HG03575 (cell line): ENCODE measurements at regions not wholly inside any gene's neighbourhood (a gene's known extent, or its start where the extent isn't known, plus 50 kb on each side); places are given as distances from the start of the nearest gene placed in this dataset.

Experiments
- ATAC-seq: cut with Tn5 transposase; IDR thresholded peaks from one replicate; pipeline ENCODE4 v1.9.1; 2021; ENCODE audit not compliant: unreplicated experiment, insufficient number of reproducible peaks, low FRiP score; ENCODE audit errors: extremely low read depth

DNA sequence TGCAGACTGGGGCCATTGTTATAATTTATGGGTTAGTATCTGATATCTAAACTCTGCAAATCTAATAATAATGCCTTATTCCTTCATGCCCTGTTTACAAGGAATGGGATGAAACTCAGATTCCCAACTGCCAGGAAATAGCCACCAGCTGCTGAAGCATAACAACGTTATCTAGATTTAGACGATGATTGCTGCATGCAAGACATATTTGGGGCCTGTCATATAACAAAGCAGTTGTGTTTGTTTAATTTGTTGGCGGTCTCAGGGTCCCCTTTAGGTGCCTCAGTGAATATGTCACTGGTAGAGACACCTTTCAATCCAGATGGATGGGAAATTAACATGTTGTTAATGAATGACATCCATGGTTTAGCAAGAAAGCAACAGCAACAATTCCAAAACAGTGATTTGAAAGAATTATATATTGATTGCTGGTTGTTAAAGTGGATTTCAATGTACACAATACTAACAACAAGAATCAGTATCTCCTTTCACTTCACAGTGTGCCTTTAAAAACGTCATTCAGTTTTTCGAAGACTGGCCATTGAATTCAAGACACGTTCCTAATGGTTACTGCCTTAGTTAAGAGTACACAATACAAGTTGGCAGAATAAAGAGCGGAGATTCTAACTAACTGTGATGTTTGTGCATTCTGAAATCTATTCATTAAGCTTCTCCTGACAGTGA is 860.6 kb upstream of the CELF2 start:
- ATAC-seq = no peak

GRCh38 chr10:10160821-10161312 is 856.8 kb upstream of the CELF2 start:
- ATAC-seq = no peak

DNA sequence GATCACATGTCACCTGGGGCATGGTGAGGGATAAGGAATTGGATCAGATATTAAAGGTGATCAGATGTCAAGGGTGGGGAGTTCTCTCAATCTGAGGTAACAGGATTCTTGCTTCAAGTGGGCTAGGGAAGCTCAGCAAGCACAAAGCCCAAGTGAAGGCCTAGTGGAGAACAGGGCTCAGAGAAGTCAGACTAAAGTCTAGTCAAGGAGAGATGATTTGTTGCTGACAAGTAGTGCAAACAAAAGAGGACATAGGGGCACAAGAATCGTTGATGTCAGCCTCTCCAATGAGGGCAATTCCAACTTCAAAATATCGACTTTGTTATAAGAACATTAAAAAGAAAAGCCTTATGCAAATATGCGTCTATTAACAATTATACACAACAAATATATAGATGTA is 852.8 kb upstream of the CELF2 start:
- ATAC-seq = no peak

- ATAC-seq = no peak
These were observed 852.3 kb upstream of the CELF2 start for GRCh38 chr10:10165415-10165814.

DNA sequence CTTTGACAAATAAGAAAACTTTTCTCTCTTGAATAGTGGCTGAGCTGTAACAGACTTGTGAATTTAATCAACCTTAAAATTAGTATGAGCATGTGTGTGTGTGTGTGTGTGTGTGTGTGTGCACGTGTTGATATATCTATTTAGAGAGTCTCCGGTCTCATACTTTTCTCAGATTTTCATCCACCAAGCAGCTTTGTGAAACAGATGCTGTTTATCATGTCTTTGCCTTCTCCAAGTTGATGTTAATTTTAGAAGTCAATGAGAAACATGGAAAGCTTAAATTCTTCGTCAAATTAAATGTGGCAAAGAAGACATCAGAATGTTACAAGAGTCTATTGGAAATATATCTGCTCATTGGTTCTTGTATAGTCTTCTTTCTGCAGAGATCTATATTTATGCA is 839.2 kb upstream of the CELF2 start:
- ATAC-seq = no peak

DNA sequence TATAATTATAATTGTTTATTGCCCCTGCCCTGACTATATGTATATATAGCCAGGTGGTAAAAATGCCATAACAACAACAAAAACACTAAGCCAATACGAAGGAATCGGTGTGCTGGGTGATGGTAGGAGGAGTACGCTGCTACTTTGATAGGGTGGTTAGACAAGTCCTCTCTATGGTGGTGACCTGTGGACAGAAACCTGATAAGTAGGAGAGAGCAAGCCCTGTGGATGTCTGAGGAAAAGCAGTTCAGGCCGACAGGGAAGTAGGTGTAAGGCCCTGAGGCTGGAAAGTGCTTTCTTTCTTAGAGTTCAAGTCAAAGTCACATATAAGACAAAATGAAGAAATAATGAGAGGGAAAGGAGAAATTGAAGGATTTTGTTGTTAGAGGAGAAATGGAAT is 823.8 kb upstream of the CELF2 start:
- no peak for ATAC-seq

DNA sequence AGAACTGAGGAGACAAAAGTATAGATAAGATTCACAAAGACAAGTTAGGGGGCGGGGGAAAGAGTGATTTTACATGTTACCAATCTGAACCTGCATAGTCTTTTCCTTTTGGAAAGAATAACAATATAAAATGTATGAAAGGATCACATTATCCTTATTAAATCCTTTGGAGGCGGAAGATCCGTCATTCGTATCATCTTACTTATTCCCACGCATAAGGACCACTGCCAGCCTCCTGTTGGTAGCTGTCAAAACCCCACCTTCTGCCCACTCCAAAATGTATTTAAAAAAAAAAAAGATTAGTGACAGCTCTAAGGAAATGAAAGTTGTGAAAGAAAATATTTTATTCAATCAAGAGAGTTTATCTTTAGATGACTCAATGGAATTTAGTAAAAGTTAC is 821.0 kb upstream of the CELF2 start:
- ATAC-seq = no peak

DNA sequence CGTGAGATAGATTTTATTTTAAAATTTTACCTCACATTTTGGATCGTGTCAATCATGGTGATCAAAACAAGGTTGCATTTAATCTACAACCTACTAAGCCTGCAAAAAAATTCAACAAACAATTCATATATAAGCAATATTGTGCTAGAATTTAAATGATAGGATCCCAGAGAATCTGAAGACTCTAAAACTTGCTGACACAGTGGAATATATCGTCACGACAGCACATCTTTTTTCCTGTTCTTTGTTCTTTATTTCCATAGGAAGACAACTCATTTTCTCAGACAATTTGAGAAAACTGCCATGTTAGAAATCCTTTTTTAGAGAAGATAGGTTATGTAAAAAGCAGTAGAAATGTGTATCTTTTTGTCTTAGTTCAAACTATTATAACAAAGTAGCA is 820.2 kb upstream of the CELF2 start:
- no peak for ATAC-seq

DNA sequence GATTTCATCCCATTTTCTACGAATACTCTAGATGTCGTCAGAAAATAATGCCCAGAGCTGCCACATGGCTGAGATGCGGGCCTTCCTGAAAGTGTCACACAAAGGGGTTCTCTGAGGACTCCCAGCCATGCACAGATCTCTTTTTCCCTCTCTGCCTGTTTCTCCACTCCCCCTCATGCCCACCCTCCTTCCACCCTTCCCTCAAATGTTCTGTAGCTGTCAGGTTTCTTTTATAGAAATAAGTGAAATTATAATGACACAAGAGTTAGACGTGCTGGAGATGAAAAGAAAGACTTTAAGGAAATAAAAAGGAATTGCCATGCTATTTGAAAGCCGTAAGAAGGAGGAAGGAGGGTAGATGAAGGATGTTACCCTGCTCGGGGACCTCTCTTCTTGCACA is 819.3 kb upstream of the CELF2 start:
- ATAC-seq = no peak

- ATAC-seq = no peak
These were observed 813.3 kb upstream of the CELF2 start for GRCh38 chr10:10204415-10204814.

DNA sequence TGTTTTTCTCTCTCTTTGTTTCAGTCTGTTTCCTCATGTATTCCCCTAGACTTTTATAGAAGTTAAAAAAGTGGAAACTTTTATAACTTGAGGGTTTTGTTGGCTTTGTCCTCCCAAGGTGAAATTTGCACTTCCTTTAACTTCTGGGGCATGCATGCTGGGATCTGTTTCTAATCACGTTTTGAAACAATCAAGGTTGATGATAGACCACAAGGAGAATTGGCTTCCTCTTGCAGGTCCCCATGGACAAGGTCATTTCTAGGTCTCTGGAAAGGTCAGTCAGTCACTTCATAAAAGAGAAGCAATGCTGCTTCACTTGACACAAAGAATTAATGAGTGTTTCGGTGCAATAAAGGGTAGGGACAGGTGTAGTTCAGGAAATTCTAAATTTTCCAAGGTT is 811.8 kb upstream of the CELF2 start:
- ATAC-seq = no peak

- no peak for ATAC-seq
These were observed 810.1 kb upstream of the CELF2 start for GRCh38 chr10:10207538-10207937.

- no peak for ATAC-seq
These were observed 809.5 kb upstream of the CELF2 start for GRCh38 chr10:10208196-10208595.

GRCh38 chr10:10209167-10209566 is 808.5 kb upstream of the CELF2 start:
- ATAC-seq = no peak

DNA sequence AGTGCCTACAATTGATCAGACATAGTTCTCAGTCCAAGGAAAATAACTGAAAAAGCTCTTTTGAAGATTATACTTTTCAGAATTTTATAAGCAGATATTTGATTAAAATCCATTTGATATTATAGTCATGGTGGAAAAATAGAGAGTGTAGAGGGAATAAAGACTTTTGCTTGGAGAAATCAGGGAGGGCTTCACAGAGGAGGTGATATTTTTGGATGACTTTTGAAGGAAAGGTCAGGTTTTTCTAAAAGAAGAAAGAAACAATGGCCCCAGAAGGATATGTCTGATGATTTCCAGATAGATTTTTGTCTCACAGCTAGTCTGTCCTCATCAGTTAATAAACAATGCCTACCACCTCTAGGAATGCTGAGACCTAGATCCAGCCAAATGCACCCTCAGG is 806.3 kb upstream of the CELF2 start:
- ATAC-seq = no peak

GRCh38 chr10:10213237-10213636 is 804.4 kb upstream of the CELF2 start:
- no peak for ATAC-seq

- ATAC-seq = no peak
These were observed 795.3 kb upstream of the CELF2 start for GRCh38 chr10:10222304-10222841.

GRCh38 chr10:10223131-10223530 is 794.5 kb upstream of the CELF2 start:
- ATAC-seq = no peak

DNA sequence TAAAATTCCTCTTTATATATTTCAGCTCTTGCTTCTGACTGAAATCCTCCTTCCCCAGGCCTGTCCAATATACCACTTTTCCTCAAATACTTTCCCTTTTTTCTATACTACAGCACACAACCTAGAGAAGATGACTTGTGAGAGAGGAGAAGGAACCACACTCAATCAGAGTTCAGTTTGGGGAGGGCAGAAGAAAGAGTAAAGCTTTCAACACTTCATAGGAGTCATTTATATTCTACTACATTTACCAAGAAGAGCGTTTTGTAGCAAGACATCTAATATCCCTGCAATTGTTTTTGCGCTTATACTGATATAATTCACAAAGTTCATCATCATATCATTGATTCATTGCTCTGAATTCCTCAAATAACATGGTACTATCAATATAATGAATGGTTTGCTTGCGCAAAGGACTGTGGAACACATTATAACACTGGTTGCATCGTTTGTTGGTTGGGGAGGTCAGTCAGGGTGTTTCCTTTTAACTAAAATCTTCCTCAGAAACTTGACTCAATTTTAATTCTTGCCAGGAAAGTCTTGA is 792.5 kb upstream of the CELF2 start:
- ATAC-seq = no peak

GRCh38 chr10:10233229-10233628 is 784.4 kb upstream of the CELF2 start:
- ATAC-seq = no peak

- ATAC-seq = no peak
These were observed 782.7 kb upstream of the CELF2 start for GRCh38 chr10:10235003-10235402.
